OCI-LY7 (cell line): ENCODE measurements at regions not wholly inside any gene's neighbourhood (a gene's known extent, or its start where the extent isn't known, plus 50 kb on each side); places are given as distances from the start of the nearest gene placed in this dataset.

Experiments used
- EZH2phosphoT487 ChIP-seq: fragments of 200-600 bp; sonication (generic); IDR thresholded peaks from 2 replicates; pipeline ENCODE4 v1.6.1; 2018; ENCODE audit warnings: low read depth, borderline replicate concordance, mild to moderate bottlenecking, mixed run types, antibody characterized with exemption, low read length, moderate library complexity, mixed read lengths
- TF ChIP-seq, protein P1 (sequence below): fragments of 200-600 bp; sonication (generic); conservative IDR thresholded peaks from 2 replicates; pipeline ENCODE4 v1.5.1; 2014; ENCODE audit warnings: mild to moderate bottlenecking, antibody characterized with exemption, low read length, moderate library complexity, mixed read lengths

DNA sequence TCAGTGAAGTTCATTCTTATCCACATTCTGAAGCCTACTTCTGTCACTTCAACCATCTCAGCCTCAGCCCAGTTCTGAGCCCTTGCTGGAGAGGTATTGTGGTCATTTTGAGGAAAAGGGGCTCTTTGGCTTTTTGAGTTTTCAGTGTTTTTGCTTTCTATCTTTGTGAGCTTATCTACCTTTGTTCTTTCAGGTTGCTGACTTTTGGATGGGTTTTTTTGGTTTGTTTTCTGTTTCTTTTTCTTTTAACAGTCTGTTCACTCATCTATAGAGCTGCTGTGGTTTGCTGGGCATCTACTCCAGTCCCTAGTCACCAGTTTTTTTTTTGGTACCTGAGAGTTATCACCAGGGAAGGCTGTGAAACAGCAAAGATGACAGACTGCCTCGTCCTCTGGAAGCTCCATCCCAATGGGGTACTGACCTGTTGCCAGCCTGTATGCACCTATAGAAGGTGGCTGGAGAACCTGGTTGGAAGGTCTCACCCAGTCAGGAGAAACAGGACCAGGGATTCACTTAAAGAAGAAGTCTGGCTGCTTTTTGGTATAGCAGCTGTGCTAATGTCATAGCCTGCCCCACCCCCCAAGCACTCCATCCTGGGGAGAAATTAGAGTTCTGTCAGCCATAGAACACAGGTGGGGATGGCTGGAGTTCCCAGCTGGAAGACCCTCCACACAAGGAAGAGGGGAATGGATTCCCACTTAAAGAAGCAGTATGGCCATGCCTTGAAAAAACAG lies 138.6 kb upstream of the TSLP start:
- TF ChIP-seq, protein P1, sequence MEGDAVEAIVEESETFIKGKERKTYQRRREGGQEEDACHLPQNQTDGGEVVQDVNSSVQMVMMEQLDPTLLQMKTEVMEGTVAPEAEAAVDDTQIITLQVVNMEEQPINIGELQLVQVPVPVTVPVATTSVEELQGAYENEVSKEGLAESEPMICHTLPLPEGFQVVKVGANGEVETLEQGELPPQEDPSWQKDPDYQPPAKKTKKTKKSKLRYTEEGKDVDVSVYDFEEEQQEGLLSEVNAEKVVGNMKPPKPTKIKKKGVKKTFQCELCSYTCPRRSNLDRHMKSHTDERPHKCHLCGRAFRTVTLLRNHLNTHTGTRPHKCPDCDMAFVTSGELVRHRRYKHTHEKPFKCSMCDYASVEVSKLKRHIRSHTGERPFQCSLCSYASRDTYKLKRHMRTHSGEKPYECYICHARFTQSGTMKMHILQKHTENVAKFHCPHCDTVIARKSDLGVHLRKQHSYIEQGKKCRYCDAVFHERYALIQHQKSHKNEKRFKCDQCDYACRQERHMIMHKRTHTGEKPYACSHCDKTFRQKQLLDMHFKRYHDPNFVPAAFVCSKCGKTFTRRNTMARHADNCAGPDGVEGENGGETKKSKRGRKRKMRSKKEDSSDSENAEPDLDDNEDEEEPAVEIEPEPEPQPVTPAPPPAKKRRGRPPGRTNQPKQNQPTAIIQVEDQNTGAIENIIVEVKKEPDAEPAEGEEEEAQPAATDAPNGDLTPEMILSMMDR, result no peak
- no peak for TF ChIP-seq EZH2phosphoT487
